D721Med (cell line): ENCODE measurements at regions not wholly inside any gene's neighbourhood (a gene's known extent, or its start where the extent isn't known, plus 50 kb on each side); places are given as distances from the start of the nearest gene placed in this dataset.
"Not testable (repeated sequence)": the region's sequence is repeated elsewhere in the genome, so short reads cannot be mapped to it uniquely, and the experiment has no call there.

ENCODE experiments used
- DNase-seq: peaks from one replicate; pipeline ENCODE4 v3.0.0; 2011; ENCODE audit warnings: low spot score; ENCODE audit not compliant: insufficient read length
- FAIRE-seq: peaks from 2 replicates; lab custom pipeline; 2011; peaks lifted over from hg19 to GRCh38; lab: Jason Lieb, UNC

DNA sequence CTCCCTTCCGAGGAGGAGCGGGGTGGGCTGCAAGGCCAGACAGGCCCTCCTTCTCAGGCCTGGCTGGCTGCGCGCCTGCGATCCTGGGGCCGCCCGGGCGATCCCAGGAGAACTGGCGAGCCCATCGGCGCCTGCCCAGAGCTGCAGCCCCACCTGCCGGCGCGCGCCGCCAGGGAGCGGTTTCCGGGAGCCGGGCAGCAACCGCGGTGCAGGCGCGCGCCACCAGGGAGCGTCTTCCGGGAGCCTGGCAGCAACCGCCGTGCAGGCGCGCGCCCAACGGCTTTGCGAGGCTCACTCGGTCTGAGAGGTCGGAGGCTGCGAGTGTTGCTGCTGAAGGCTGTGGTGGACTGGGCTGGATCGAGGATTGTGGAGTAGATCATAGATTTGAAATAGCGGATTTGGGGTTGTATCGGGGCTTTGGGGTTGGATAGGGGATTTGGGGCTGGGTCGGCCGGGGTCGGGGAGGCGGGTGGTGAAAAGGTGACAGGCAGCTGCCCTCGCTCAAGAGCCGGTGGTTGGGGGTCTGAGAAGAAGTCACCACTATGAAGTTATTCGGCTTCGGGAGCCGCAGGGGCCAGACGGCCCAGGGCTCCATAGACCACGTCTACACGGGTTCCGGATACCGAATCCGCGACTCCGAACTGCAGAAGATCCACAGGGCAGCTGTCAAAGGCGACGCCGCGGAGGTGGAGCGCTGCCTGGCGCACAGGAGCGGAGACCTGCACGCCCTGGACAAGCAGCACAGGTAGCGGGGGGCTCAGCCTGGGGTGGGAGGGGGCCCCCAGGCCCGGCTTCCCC is 668.9 kb downstream of the SPATA31A6 start:
- FAIRE-seq, DNase-seq: not testable (repeated sequence)

DNA sequence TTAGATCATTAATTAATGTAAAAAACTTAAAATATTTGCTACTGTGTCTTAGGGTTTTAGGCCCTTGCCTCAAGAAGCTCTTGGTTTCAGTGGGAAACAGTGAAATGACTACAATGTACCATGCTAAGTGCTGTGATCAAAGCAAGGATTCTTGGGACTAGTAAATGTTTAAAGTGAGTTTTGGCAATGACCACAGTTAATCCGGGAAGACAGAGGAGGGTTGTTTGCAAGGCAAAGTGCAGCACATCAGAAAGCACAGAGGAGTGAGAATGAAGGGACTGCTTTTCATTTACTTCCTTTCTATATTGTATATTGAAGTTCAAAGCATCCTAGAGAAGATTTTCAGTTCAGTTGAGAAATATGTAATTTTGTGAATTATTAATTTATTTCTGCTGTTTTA is 676.7 kb downstream of the SPATA31A6 start:
- not testable (repeated sequence) for DNase-seq, FAIRE-seq

DNA sequence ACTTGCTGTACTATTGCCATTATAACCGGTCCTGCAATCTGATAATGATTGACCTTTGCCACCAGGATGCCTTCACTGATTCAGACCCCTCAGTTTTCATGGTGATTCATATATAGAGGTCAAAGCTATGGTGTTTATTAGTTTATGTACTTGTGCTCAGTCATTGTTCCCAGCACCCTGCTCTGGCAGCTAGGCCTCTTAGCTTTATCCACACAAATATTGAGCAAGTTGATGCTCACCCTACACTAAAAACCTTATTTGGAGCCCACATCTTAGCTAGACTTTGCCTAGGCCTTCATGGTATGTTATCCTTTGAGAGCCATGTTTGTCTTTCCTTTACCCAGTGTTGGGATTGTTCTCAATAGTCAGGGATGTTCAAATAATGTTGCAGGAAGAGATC is 679.0 kb downstream of the SPATA31A6 start:
- not testable (repeated sequence) for DNase-seq, FAIRE-seq
